ENCODE measurements at regions not wholly inside any gene's neighbourhood (a gene's known extent, or its start where the extent isn't known, plus 50 kb on each side); places are given as distances from the start of the nearest gene placed in this dataset.

DNA sequence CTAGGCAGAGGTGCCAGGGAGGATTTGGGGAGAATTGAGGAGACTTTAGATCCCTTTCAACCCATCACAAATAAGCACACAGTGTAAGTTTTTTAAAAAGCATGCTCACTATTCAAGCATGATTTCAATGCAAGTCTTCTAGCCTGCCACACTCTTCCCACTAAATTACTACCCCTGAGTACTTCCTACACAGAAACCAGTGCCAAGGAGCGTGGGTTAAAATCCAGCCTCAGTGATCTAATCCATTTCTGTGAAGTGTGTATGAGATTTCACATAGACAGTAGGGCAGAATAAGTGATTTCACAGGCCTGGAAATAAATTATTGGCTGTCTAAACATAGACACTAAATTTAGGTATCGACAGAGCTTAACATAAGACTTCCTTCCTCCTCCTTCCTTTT, 142.9 kb upstream of the ATP1B1 start:
- intact Hi-C loops (cut with DNase I; ENCODE audit: low total_unique reads) = no loop called here
- no peak overlapping the region for H3K4me3 ChIP-seq (ENCODE audit: low read depth, poor library complexity, severe bottlenecking)
- WGBS, 2 donors = 74 to 83% methylated on average over 2 of the region's 2 CpGs
- no peak for DNase-seq (ENCODE audit: low spot score in 2 of 2)
- TF ChIP-seq POLR2A (IDR thresholded peaks at IDR 0.05) (no peak), CTCF (IDR thresholded peaks at IDR 0.05) (no peak)

DNA sequence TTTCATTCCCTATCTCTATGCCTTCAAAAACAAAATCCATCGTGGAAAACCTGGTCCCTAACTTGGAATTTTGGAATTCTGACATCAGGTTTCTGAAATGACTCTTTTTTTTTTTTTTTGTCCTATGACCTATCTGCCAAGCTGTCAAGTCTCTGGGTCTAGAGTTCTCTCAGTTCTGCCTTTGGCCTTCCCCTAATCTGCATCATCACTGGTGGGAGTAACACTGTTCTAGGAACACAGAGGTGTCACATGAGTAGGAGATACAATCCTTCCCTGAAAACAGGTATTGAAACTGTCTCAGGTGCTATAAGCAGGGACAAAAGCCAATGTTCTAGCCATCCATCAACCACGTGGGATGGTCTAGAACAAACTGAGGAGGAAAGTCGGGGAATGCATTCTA, 142.0 kb upstream of the ATP1B1 start:
- 89 to 92% methylated on average over 3 of the region's 3 CpGs for WGBS, 2 donors
- DNase-seq (ENCODE audit: low spot score in 2 of 2) = no peak
- no peak for TF ChIP-seq POLR2A (IDR thresholded peaks at IDR 0.05)
- TF ChIP-seq CTCF (IDR thresholded peaks at IDR 0.05) = no peak
- no peak overlapping the region for H3K4me3 ChIP-seq (ENCODE audit: low read depth, poor library complexity, severe bottlenecking)
- intact Hi-C loops (cut with DNase I; ENCODE audit: low total_unique reads) = no loop called here

DNA sequence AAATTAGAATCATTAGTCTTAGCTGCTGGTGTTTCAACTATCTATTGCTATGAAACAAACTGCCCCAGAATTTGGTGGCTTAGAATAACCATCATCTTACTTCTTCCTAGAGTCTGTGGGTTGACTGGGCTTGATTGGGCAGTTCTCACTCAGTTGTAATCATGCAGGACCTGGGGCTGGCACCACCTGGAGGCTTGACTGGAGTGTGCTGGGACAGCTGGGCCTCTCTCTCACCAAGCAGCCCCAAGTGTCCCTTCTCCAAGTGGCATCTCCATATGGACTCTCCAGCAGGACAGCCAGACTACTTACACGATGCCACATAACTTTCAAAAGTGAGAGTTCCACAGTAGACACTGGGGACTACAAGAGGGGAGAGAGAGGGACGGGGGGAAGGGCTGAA, 140.3 kb upstream of the ATP1B1 start:
- TF ChIP-seq CTCF (IDR thresholded peaks at IDR 0.05) (no peak), POLR2A (IDR thresholded peaks at IDR 0.05) (no peak)
- intact Hi-C loops (cut with DNase I; ENCODE audit: low total_unique reads) = no loop called here
- no peak for DNase-seq (ENCODE audit: low spot score in 2 of 2)
- no peak overlapping the region for H3K4me3 ChIP-seq (ENCODE audit: low read depth, poor library complexity, severe bottlenecking)
- WGBS, 2 donors = 86 to 91% methylated on average over 2 of the region's 2 CpGs

GRCh38 chr1:168966636-168967035, 139.9 kb upstream of the ATP1B1 start:
- TF ChIP-seq CTCF (IDR thresholded peaks at IDR 0.05) (no peak), POLR2A (IDR thresholded peaks at IDR 0.05) (no peak)
- no peak overlapping the region for H3K4me3 ChIP-seq (ENCODE audit: low read depth, poor library complexity, severe bottlenecking)
- intact Hi-C loops (cut with DNase I; ENCODE audit: low total_unique reads) = no loop called here
- no peak for DNase-seq (ENCODE audit: low spot score in 2 of 2)
- 82 to 89% methylated on average over 2 of the region's 2 CpGs for WGBS, 2 donors

GRCh38 chr1:168970926-168971659, 135.4 kb upstream of the ATP1B1 start:
- intact Hi-C loops (cut with DNase I; ENCODE audit: low total_unique reads) = no loop called here
- TF ChIP-seq CTCF (IDR thresholded peaks at IDR 0.05) (no peak), POLR2A (IDR thresholded peaks at IDR 0.05) (no peak)
- 74 to 77% methylated on average over 7 of the region's 7 CpGs for WGBS, 2 donors
- no peak for DNase-seq (ENCODE audit: low spot score in 2 of 2)
- no peak overlapping the region for H3K4me3 ChIP-seq (ENCODE audit: low read depth, poor library complexity, severe bottlenecking)

DNA sequence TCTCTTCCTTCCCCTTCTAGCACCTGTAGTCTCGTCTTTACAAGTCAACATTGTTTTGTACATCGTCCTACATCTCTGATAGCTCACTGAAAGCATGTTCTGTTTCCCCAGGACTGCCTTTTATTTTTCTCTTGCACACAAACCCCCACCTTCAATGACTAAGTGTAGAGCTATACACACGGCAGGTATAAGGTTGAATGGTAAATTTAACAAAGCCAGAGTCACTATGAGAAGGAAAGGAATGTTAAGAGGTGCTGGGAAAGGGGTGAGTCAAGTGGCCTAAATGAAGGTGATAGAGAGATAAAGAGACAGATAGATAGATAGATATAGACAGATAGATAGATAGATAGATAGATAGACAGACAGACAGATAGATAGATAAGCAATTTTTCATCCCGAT, 134.3 kb upstream of the ATP1B1 start:
- no peak for DNase-seq (ENCODE audit: low spot score in 2 of 2)
- 75 to 82% methylated on average over 4 of the region's 4 CpGs for WGBS, 2 donors
- no peak overlapping the region for H3K4me3 ChIP-seq (ENCODE audit: low read depth, poor library complexity, severe bottlenecking)
- intact Hi-C loops (cut with DNase I; ENCODE audit: low total_unique reads) = no loop called here
- TF ChIP-seq POLR2A (IDR thresholded peaks at IDR 0.05) = no peak
- TF ChIP-seq CTCF (IDR thresholded peaks at IDR 0.05) = no peak
